ENCODE measurements at regions not wholly inside any gene's neighbourhood (a gene's known extent, or its start where the extent isn't known, plus 50 kb on each side); places are given as distances from the start of the nearest gene placed in this dataset.
"Not testable (repeated sequence)": the region's sequence is repeated elsewhere in the genome, so short reads cannot be mapped to it uniquely, and the experiment has no call there.

DNA sequence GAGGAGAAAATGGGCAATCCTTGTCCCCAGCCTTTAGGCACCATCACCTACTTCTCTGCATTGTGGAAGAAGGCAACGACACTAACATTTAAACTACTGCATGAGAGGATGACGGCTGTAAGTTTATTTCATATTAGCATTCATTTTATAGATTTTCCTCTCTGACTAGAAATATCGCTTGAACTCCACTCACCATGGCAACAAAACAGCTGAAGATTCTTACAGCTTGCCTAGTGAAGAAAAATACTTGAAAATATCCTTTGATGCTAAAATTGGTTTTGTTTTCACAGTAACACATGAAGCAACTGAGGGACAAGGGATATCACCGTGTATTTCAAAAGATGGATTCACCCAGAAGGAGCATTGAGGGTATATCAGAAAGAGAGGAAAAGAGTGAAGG lies 284.3 kb downstream of the LIG4 start:
- POLR2A ChIA-PET = no interaction called here
- CTCF ChIA-PET = no interaction called here

DNA sequence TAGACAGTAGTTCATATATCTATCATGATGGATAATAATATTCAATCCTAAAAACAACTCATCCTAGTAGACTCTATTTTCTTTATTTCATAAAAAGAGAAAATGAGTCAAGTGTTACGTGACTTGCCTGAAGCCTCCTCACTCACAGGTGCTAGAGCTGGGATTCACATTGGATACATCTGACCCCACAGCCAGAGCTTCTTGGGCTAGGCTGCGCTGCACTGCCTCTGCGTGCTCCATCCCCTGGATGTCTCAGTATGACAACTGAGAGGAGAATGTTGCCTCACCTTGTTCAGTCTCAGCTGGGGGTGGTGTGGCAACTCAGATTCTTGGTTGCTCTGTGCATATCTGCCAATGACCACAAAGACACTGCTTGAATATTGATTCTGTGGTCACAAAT lies 286.6 kb downstream of the LIG4 start:
- POLR2A ChIA-PET = no interaction called here

DNA sequence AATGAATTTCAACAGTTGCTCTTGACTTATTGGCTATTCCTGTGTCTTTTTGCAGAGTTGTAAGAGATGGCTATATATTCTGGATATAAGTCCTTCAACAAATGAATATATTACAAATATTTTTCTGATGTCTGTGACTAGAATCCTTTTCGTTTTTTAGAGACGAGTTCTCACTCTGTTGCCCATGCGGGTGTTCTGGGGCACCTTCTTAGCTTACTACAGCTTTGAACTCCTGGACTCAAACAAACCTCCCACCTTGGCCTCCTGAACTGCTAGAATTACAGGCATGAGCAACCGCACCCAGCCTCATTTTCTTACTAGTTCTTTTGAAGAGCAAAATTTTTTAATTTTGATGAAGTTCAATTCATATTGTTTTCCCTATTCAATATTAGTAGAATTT lies 287.8 kb downstream of the LIG4 start:
- CTCF ChIA-PET = no interaction called here

More for the DNA sequence above, 286.6 kb downstream of the LIG4 start:
- CTCF ChIA-PET = no interaction called here

GRCh38 chr13:107926515-107926914 lies 288.8 kb downstream of the LIG4 start:
- POLR2A ChIA-PET, CTCF ChIA-PET: not testable (repeated sequence)

More for the DNA sequence above, 287.8 kb downstream of the LIG4 start:
- POLR2A ChIA-PET = no interaction called here

- CTCF ChIA-PET, POLR2A ChIA-PET: not testable (repeated sequence)
Measured at GRCh38 chr13:107916902-107917301, 298.4 kb downstream of the LIG4 start.

- CTCF ChIA-PET = no interaction called here
- POLR2A ChIA-PET = no interaction called here
Measured at GRCh38 chr13:107912745-107913144, 302.6 kb downstream of the LIG4 start.

DNA sequence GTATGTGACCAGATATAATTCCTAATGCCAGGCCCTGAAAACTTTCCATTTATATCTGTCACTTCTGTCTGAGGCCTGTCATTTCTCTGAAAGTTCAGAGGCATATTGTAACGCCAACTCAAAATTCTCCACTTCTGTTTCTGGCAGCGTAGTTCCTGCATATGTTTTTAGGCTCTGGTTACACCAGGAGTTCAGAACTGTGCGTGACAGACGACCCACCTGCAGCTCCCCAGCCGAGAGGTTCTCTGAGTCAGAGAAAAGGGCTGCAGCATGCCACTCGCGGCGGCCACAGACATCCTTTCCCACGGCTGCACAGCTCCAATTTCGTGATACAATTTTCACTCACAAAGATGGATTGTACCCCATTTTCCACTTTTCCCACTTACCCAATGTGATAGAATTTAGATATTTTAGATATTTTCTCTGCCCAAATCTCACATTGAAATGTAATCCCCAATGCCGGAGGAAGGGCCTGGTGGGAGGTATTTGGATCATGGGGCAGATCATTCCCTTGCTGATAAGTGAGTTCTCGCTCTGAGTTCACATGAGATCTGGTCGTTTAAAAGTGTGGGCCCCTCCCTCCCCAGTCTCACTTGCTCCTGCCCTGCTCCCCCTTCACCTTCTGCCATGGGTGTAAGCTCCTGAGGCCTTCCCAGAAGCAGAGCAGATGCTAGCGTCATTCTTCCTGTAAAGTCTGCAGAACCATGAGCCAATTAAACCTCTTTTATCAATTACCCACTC lies 308.1 kb downstream of the LIG4 start:
- CTCF ChIA-PET = no interaction called here
- POLR2A ChIA-PET = no interaction called here

- CTCF ChIA-PET = interaction anchor here (0.6 kb wide), 1 partner anchor 741 kb away, joined by 4 read pairs; no protein-coding TSS in a partner anchor
- POLR2A ChIA-PET = no interaction called here
Measured at GRCh38 chr13:107906131-107906530, 309.2 kb downstream of the LIG4 start.

GRCh38 chr13:107901996-107902562 lies 313.3 kb downstream of the LIG4 start:
- POLR2A ChIA-PET = no interaction called here
- CTCF ChIA-PET = no interaction called here

DNA sequence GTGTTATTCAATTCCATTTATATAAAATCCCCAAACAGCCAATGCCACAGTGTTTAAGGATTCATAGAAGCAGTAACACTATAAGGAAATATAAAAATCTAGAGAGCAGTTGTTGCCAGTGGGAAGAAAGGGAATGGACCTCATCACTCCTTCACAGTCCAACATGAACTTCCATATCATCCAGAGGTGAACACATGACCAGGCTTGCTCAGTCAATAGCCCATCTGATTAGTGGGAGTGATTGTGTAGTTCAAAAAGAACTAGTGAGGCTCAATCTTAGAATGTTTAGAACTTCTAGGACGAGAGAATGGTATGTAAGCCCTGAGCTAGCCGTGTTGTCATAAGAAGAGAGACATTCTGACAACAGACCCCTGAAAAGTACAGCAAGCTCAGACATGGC lies 314.1 kb downstream of the LIG4 start:
- POLR2A ChIA-PET = no interaction called here
- CTCF ChIA-PET = no interaction called here

DNA sequence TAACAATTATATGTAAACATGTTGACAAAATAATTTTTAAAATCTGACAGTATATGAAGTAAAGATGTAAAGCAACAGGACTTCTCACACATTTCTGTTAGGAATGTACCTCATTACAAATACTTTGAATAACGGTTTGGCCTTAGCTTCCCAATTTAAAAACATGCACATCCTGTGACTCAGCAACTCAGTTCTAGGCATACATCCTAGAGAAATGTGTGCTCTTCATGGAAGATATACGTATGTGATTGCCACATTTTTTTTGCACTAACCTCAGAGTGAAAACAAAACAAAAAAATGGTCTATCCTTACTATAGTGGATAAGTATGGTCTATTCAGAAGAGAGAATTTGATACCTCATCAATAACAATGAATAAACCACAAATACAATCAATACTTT lies 314.6 kb downstream of the LIG4 start:
- ChIA-PET POLR2A (no interaction called here), CTCF (no interaction called here)

- ChIA-PET CTCF (no interaction called here), POLR2A (no interaction called here)
Measured at GRCh38 chr13:107886118-107886517, 329.2 kb downstream of the LIG4 start.

DNA sequence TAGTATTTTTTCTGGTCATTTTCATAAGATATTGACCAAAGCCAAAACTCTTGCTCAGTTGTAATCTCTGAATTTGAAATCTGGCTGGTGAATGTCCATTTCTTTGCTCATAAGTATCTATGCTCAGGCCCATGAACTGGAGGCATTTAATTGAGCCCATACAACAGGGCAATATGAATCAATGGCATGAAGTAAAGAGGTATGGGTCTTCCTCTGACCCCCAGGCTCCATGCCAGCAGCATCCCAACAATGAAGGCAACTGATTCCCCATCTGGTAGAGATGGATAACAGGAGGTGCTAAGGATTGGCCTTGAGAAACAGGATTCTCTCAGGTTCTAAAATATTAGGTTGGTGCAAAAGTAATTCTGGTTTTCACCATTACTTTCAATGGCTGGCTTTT lies 330.8 kb downstream of the LIG4 start:
- CTCF ChIA-PET = no interaction called here
- POLR2A ChIA-PET = no interaction called here

DNA sequence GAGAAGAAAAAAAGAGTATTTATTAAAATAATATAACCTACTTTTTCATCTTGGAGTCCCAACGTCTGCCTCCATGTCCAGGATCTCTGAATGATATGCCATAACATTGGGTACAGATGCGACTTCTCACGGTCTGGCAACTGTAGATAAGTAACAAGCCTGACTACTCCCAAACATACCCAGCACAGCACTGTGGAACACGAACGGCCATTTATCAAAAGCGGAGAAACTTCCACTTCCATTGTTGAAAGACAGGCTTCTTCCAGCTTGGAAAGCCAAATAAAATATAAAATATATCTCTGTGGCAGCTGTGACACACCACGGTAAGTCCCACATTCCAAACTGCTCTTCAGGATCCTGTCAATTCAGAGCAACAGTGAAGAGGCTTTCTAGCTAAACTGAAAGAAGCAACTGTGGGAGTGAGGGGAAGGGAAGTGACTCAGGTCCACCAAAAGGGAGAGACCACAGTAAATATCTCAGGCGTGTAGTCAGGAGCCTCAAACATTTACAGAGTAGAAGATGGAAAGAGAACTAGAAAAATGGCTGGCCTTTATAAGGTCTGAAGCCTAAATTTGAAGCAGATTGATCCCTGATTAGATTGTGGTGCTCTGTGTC lies 331.7 kb downstream of the LIG4 start:
- CTCF ChIA-PET = no interaction called here

DNA sequence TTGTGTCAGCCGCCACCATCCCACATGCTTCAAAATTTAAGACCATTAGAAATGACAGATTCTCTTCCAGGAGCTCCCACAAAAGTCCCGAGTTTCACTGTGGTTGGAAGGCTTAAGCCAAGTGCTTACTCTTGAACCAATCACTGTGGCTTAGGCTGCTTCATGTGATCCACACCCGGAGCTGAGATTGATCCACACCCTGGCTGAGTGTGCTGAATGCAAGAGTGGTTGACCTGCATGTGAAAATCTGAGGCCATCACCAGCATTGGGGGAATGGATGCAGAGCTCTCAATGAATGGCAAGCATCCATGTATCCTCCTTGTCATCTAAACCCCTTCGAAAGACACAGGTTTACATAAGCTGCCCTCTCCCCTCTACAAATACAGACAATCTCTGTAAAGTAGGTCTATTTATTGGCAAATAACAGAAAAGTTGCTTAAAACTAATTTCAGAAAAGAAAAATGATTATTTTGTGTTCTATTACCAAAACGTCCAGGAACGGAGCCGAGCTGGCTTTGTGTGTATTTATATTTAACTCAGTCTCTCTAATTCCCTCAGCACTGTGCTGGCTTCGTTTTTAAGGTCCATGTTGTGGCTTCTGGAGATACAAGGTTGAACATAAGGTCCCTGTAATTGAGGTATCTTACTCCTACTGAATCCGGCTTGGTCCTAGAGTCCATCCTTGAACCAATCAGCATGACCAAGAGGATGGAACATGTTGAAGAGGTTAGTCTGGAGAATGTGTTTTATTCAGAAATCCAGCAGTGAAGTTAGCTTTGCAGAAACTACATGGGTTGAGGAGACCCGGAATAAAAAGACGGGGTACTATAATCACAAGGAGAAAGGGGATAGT lies 332.4 kb downstream of the LIG4 start:
- ChIA-PET POLR2A (no interaction called here), CTCF (interaction anchor here (0.7 kb wide), 1 partner anchor 72 kb away, joined by 3 read pairs; no protein-coding TSS in a partner anchor)

More for the DNA sequence above, 331.7 kb downstream of the LIG4 start:
- POLR2A ChIA-PET = no interaction called here

GRCh38 chr13:107881362-107881761 lies 334.0 kb downstream of the LIG4 start:
- ChIA-PET POLR2A (no interaction called here), CTCF (no interaction called here)

- CTCF ChIA-PET = no interaction called here
- POLR2A ChIA-PET = no interaction called here
Measured at GRCh38 chr13:107874456-107874855, 340.9 kb downstream of the LIG4 start.

- ChIA-PET POLR2A (no interaction called here), CTCF (no interaction called here)
Measured at GRCh38 chr13:107873926-107874325, 341.4 kb downstream of the LIG4 start.

GRCh38 chr13:107870400-107870799 lies 344.9 kb downstream of the LIG4 start:
- POLR2A ChIA-PET = no interaction called here
- CTCF ChIA-PET = no interaction called here

- CTCF ChIA-PET = no interaction called here
Measured at GRCh38 chr13:107867701-107868661, 347.4 kb downstream of the LIG4 start.

More at GRCh38 chr13:107867701-107868661, 347.4 kb downstream of the LIG4 start:
- POLR2A ChIA-PET = no interaction called here
